Stimulated activated CD4-positive, alpha-beta T cell treated with anti-CD3 and anti-CD28 coated beads, Interleukin-4, amount 100 ng/mL, for 1 hour (primary cell): ENCODE measurements at regions not wholly inside any gene's neighbourhood (a gene's known extent, or its start where the extent isn't known, plus 50 kb on each side); places are given as distances from the start of the nearest gene placed in this dataset.

Experiments used
- DNase-seq: peaks from one replicate; pipeline ENCODE4 v3.0.0-alpha.2; 2020

- DNase-seq = no peak
Observed at GRCh38 chr17:13740686-13741085, 139.0 kb upstream of the HS3ST3A1 start.

DNA sequence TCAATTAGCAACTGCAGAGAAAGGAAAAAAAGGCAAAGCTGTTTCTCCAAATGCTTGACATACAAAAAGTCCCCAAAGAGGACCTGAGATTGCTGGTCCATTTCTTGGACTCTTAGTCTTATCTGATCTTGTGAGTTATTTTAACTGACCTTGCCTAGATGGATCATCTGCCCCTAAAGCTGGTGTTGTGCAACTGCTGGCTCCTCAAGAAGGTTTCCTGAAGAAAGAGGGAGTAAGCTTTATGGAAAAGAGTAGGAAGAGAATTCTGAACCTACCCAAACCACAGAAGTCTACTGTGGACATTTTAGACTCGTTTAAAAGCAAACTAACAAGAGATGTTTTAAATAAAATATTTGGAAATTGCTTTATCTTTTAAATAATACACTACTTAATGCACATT, 140.0 kb upstream of the HS3ST3A1 start:
- no peak for DNase-seq

GRCh38 chr17:13743906-13744305, 142.2 kb upstream of the HS3ST3A1 start:
- DNase-seq = no peak

GRCh38 chr17:13746404-13746803, 144.7 kb upstream of the HS3ST3A1 start:
- DNase-seq = no peak

DNA sequence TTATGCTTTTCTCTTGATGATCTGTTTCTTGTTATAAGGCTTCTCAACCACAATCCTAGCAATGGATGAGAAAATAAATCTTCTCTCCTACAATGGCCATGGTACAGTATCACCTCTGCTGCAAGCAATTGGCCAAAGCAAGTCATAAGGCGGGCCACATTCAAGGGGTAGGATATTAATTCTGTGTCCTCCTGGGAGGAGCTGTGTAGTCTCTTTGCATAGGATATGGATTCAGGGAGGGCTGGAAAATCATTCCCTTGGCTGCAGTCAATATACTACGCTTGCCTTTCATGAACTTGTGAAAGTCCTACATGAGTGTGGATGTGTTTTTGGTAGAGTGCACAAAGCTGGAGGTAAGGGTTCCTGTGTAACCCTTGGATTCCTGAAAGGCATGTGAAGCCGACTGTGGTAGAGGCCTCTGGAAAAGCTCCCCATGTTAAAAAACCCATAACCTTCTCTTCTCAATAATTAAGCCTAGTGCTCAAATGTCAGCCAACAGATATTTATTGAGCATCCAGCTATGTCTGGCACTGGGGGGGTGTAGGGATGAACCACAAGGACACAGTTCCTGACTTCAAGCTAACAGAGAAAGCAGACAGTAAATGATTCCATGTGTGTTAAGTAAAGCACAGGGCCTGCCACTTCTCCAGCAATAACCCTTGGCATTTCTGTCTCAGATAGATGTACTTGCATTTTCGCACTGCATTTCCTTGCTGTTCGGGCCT, 147.6 kb upstream of the HS3ST3A1 start:
- no peak for DNase-seq

DNA sequence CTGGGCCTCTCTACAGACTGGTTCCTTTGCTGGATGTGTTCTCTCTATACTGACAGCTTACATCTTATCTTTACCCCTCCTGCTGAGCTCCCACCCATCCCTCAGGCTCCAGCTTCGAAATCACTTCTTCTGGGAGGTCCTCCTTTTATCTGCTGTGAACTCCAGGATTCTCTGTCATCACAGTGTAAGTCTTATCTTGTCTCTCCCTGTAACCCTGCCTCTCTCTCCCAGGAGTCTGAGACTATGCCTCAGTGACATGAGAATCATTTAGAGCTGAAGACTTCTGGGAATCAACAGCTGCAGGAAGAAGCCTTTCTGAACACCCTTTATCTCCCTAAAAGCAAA, 148.1 kb upstream of the HS3ST3A1 start:
- no peak for DNase-seq

DNA sequence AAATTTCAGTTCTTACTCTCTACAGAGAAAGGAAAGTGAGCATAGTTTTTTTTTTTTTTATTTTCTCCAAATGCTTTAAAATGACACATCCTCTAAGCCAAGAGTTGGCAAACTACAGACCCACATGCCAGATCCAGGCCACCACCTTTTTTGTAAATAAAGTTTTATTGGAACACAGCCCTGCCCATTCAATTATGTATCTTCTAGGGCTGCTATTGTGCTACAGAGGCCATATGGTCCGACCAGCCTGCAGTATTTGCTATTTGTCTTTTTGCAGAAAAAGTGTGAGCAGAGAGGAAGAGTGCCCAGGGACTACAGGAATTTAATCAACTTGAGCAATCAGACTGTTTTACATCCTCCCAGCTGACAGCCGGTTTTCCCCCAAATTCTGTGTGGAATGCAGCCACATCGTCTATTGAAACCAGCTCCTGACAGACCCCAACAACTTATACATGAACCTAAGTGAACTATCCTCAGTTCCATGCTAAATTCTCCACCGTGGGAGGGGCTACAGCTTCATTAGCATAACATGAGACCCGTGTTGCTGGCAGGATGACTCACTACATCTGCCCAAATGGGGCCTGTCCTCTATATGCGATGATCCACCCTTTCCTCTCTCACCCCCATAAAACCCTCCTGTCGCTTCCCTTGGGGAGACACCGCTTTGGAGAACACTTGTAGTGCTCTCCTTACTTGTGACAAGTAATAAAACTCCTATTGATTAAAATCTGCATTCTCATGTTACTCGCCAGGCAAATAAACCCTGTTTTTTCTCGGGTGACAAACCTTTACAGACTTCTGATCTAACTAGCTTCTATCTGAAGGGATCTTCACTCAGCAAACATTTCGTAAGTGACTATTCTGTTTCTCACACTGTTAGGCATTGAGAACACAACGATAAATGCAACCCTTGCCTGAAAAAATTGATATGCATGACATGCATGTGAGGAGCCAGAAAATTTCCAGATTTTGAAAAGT, 149.4 kb upstream of the HS3ST3A1 start:
- no peak for DNase-seq

GRCh38 chr17:13753154-13753553, 151.4 kb upstream of the HS3ST3A1 start:
- no peak for DNase-seq

GRCh38 chr17:13753771-13754170, 152.0 kb upstream of the HS3ST3A1 start:
- no peak for DNase-seq

DNA sequence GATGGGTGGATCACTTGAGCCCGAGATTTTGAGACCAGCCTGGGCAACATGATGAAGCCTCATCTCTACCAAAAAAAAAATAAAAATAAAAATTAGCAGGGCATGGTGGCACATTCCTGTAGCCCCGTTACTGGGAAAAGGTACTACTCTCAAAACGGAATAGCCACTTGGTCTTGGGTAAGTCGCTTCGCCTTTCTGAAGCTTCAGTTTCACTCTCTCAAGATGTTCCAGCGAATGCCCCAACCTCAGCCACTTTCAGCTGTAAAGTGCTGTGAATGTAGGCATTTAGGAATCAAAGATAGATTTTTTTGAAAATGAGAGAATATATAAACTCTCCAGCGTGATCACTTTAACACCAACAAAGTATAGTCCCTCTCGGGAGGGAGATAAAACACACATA, 154.1 kb upstream of the HS3ST3A1 start:
- no peak for DNase-seq

- DNase-seq = no peak
Observed at GRCh38 chr17:13756763-13757162, 155.0 kb upstream of the HS3ST3A1 start.

DNA sequence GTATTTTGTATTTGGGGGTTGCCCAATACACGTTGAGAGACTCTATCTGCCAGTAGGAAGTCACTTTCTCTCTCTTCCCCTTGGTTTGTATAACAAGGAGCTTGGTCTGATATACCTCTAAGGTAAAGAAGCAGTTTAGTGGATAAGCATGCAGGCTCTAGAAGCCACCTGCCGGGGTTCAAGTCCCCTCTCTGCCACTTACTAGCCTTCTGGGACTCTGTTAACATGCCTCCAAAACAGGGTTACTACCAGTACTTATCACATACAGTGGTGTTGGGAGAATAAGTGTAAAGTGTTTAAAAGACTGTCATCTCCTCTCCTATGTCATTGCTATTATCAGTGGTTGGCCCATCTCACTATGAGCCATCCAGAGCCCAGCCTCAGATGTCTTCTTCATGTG, 156.1 kb upstream of the HS3ST3A1 start:
- no peak for DNase-seq

- DNase-seq = no peak
Observed at GRCh38 chr17:13759518-13760335, 158.0 kb upstream of the HS3ST3A1 start.

DNA sequence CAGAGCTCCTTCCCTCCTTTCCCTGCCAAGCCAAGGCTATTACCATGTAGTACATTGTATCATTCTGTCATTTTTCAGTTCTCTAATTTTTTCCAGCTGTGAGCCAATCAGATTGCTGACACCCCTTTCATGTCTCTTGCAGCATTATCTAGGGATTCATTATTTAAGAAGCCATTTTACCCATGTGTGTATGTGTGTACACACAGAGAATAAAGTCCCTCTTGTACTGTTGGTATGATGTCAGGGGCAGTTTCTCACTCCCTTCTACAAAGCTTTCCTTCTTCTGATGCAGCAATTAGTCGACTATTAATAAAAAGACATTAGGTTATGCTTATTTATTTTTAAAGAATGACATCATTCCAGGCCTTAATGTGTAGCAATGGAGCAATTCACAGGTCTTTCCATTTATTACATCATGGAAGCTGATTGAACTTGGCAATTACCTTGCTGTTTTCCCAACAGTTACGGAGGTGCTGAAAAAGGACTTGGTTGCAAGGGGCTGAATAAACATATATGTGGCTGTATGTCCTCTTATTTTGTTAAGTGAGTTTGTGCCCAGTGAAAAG, 159.4 kb upstream of the HS3ST3A1 start:
- no peak for DNase-seq

DNA sequence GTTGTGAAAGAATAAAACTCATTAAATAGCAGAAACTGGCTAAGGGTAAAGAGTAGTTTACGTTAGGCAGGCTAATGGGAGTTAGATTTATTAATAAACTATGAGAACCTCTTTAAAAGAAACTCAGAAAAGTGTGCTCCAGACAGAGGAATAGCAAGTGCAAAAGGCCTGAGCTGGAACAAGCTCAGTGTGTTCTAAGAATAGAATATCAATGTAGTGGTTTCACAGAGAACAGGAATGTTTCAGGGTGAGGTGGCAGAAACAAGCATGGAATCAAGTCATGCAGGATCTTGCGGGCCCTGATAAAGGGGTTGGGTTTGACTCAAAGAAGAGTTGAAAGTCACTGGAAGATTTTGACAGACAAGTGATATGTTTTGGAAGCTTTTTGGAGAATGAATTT, 164.0 kb upstream of the HS3ST3A1 start:
- no peak for DNase-seq

DNA sequence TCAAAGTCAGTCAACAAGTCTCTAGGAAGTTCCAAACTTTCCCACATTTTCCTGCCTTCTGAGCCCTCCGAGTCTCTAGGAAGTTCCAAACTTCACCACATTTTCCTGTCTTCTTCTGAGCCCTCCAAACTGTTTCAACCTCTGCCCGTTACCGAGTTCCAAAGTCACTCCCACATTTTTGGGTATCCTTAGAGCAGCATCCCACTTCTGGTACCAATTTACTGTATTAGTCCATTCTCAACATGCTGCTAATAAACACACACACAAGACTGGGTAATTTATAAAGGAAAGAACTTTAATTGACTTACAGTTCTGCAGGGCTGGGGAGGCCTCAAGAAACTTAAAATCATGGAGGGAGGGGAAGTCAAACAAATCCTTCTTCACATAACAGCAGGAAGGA, 169.0 kb upstream of the HS3ST3A1 start:
- no peak for DNase-seq

GRCh38 chr17:13775450-13775849, 173.7 kb upstream of the HS3ST3A1 start:
- no peak for DNase-seq

DNA sequence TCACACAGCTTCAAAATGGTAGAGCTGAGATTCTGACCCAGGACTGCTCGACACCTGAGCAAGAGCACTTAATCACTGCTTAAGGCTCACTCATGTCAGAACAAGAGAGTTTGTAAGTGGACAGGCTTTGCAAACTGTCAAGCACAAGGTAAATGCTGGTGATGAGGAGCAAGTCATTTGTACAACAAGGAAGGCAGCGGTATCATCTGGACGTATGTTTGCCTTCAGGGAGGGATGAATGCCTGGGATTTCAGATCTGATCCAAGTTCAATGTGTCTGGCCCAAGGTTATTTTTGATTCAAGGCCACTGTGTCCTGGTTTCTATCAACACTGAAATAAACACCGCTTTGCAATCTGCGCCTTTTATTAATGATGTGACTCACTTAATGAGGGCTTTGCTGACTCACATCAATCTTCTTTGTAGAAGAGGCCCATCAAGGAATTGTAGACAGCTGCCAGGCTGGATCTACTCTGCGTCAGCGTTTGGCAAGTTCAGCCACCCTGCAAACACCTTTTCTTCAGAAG, 174.4 kb upstream of the HS3ST3A1 start:
- DNase-seq = no peak

DNA sequence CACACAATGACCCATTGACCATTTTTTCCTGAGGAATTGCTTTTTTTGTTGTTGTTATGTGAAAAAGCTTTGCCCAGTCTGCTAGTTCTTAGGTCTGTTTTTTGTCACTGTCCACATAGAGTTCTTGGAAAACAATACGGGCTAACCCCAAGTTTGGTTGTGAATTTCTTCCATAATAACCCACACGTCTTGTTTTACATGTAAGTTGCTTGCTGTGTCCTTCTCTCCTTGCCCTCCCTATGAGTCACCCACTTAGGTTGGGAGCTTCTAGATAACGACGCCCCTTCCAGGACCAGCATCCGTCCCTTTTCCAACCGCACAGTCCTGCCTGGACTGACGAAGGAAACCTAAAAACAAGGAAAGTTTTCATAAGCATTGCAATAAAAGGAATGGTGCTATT, 175.3 kb upstream of the HS3ST3A1 start:
- DNase-seq = no peak

DNA sequence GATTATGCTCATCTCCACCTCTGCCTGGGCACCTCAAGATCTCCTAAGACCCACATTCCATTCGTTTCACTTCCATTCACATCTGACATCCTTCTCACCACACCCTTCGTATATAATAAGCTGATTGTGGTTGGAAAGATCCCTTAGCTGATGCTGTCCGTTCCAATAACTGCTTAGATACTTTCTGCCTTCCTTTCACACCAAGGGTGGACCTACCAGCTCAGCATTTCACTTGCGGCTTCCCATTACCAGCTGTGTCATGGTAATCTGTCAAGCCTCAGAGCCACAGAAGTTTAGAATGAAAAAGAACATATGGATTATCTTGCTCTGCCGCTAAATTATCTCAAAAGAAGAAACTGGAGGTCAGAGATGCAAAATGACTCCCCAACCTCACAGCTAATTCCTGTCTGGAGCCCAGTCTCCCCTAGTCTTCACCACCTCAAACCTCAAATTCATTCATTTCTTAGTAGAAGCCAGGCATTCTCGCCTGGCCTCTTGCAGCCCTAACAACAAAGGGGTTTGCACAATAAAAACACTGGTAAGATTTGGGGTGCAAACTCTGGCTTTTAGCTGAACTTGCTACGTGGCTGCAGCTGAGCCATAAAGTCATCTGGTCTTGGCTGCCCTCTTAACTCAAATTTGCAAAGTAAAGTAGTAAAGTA, 182.8 kb upstream of the HS3ST3A1 start:
- no peak for DNase-seq

DNA sequence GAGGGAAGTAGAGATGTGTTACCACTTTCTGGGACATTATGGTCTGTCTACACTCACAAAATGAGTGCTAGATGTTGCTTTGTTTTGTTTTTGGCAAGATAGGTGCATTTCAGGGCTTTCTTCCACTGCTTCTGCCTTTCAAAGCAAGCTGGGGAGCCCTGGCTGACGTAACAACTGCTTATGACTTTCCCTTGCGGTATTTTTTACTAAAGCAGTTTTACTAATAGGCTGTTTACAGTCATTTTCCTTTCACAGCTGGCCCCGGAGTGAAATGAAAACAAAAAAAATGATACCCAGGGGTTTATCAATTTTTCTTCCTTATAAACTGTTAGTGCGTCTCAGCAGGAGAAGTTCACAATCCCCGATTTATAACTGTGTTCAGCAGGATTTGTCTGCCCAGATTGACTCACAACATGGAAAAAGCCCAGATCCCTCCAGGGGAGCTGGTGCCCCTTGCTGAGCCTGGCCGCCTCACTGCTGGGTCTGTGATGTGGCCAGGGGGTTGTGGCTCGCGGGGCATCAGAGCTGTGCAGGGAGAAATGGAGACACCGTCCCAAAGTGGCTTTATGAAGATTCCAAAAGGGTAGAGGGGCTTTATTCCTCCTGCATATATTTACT, 184.4 kb upstream of the HS3ST3A1 start:
- DNase-seq = no peak

DNA sequence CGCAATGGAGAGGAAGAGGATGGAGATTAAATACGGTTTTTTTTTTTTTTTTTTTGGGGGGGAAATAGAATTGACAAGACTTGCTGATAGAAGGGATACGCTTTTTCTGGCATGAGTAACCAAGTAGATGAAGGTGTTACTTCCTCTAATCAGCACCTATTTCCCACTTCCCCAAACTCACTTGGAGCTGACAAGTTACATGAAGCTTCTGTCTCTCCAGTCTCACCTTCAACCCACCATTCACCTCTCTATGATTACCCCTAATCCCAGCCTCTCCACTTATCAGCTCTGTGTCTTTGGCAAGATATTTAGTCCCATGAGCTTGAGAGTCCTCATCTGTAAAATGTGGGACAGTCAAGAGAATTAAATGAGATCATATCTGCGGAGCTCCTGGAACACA, 185.9 kb upstream of the HS3ST3A1 start:
- no peak for DNase-seq
